ENCODE measurements at regions not wholly inside any gene's neighbourhood (a gene's known extent, or its start where the extent isn't known, plus 50 kb on each side); places are given as distances from the start of the nearest gene placed in this dataset.
A peak's percentile ranks its signal among the peaks of the same experiment; 100 is the strongest.

DNA sequence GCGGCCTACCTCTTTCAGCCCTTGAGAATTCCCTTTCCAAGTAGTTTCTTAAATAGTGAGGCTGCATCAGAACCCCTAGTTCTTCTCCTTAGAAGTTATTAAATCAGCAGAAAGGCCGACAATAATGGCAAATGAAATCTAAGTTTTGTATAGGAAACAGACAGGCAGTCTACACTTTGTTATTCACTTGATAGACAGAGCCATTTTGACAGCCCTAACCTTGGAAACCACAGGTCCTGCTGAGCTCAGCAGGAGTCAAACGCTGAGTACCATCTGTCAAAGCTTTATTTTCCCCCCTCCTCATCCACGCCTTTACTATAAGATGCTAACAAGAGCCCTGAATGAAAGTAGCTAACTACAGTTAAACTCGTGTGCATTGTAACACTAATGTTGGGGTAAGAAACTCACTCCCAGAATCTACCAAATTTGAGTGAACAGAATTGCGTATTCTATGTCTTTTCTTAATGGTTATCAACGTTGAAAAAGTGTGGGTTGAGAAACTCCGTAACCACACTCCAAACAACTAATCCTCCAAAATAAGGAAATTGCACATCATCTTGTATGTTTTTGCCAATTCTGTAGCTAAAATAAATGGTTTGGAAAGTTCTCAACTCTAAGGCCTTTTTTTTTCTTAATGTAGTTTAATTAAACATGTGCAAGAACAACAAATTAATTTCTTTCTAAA lies 90.6 kb upstream of the EFEMP1 start:
- 53 to 70% methylated on average over 8 of the region's 8 CpGs for WGBS, 2 donors
- TF ChIP-seq, protein P1, sequence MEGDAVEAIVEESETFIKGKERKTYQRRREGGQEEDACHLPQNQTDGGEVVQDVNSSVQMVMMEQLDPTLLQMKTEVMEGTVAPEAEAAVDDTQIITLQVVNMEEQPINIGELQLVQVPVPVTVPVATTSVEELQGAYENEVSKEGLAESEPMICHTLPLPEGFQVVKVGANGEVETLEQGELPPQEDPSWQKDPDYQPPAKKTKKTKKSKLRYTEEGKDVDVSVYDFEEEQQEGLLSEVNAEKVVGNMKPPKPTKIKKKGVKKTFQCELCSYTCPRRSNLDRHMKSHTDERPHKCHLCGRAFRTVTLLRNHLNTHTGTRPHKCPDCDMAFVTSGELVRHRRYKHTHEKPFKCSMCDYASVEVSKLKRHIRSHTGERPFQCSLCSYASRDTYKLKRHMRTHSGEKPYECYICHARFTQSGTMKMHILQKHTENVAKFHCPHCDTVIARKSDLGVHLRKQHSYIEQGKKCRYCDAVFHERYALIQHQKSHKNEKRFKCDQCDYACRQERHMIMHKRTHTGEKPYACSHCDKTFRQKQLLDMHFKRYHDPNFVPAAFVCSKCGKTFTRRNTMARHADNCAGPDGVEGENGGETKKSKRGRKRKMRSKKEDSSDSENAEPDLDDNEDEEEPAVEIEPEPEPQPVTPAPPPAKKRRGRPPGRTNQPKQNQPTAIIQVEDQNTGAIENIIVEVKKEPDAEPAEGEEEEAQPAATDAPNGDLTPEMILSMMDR (IDR thresholded peaks at IDR 0.05; ENCODE audit: control extremely low read depth, extremely low read depth): no peak
- no peak overlapping the region for H3K4me3 ChIP-seq
- no peak overlapping the region for H3K27ac ChIP-seq (ENCODE audit: low read depth in 1 of 2, low read length in 1 of 2)
- H3K9me3 ChIP-seq (ENCODE audit: control insufficient read depth in 4 of 4, insufficient read depth in 3 of 4, low read length in 3 of 4): no peaks in the 10 kb centered on the region
- no peaks in the 10 kb centered on the region for H3K36me3 ChIP-seq (ENCODE audit: control insufficient read depth in 4 of 4, insufficient read depth in 4 of 4, low read length in 4 of 4)
- ATAC-seq (ENCODE audit: insufficient read depth, low FRiP score) (no peak), DNase-seq (peak in 1 of 3 donors; percentile 52)
- H3K27me3 ChIP-seq (ENCODE audit: control insufficient read depth in 3 of 3, insufficient read depth in 3 of 3, low read length in 2 of 3): no peaks in the 10 kb centered on the region
- H3K9ac ChIP-seq (ENCODE audit: insufficient read depth in 1 of 2, low read length in 2 of 2): no peak overlapping the region
- peaks cover 0 to 16% (median under 1%) of the 10 kb centered on the region in 5 donors for H3K4me1 ChIP-seq (ENCODE audit: control insufficient read depth in 5 of 5, insufficient read depth in 5 of 5, low read length in 5 of 5)

DNA sequence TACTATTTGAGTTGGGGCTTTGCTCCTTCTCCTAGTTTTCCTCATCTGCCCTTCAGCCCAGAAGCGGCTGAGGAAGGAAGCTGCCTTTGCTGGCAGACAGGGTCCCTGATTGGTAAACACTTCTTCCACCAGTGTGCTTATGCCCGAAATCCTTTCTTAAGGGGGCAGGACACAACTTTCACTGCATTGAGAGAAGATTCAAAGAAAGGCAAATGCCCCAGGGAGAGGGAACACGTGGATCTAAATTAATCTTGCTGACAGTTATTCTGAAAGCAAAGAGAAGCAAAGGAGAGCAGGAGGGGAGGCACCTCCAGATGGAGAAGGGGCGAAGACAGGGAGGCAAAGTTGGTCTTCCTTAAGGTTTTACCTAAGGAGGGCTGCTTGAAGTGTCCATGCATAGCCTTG lies 92.1 kb upstream of the EFEMP1 start:
- TF ChIP-seq, protein P1 (IDR thresholded peaks at IDR 0.05; ENCODE audit: control extremely low read depth, extremely low read depth): no peak
- ATAC-seq (ENCODE audit: insufficient read depth, low FRiP score): no peak
- Histone ChIP-seq H3K27me3 (ENCODE audit: control insufficient read depth in 3 of 3, insufficient read depth in 3 of 3, low read length in 2 of 3) (no peaks in the 10 kb centered on the region), H3K4me1 (ENCODE audit: control insufficient read depth in 5 of 5, insufficient read depth in 5 of 5, low read length in 5 of 5) (peaks cover 0 to 8% (median 0%) of the 10 kb centered on the region in 5 donors), H3K9me3 (ENCODE audit: control insufficient read depth in 4 of 4, insufficient read depth in 3 of 4, low read length in 3 of 4) (no peaks in the 10 kb centered on the region), H3K4me3 (no peak overlapping the region), H3K27ac (ENCODE audit: low read depth in 1 of 2, low read length in 1 of 2) (no peak overlapping the region), H3K36me3 (ENCODE audit: control insufficient read depth in 4 of 4, insufficient read depth in 4 of 4, low read length in 4 of 4) (no peaks in the 10 kb centered on the region), H3K9ac (ENCODE audit: insufficient read depth in 1 of 2, low read length in 2 of 2) (no peak overlapping the region)
- DNase-seq: no peak
- 33 to 42% methylated on average over 4 of the region's 4 CpGs for WGBS, 2 donors

DNA sequence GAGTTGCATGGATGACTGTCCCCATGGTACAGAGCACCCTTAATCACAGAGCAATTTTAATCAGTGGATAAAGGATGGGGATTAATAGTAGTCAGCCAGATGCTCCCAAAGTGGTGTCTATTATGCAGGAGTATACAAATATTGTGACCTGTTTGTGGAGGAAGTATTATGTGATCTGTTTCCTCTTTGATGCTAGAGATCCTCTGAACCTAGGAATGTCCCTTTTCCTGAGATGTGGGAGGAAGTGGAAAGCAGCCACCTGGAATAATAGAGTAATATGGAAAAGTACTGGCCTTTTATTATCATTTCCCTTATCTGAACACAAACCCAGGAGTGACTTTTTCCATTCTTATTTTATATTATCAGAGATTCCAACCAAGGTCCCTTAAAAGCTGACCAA lies 94.2 kb upstream of the EFEMP1 start:
- no peak overlapping the region for H3K9ac ChIP-seq (ENCODE audit: insufficient read depth in 1 of 2, low read length in 2 of 2)
- H3K4me3 ChIP-seq: no peak overlapping the region
- ATAC-seq (ENCODE audit: insufficient read depth, low FRiP score): no peak
- DNase-seq: no peak
- TF ChIP-seq, protein P1 (IDR thresholded peaks at IDR 0.05; ENCODE audit: control extremely low read depth, extremely low read depth): no peak
- no peaks in the 10 kb centered on the region for H3K36me3 ChIP-seq (ENCODE audit: control insufficient read depth in 4 of 4, insufficient read depth in 4 of 4, low read length in 4 of 4)
- no peaks in the 10 kb centered on the region for H3K9me3 ChIP-seq (ENCODE audit: control insufficient read depth in 4 of 4, insufficient read depth in 3 of 4, low read length in 3 of 4)
- H3K27ac ChIP-seq (ENCODE audit: low read depth in 1 of 2, low read length in 1 of 2): no peak overlapping the region
- no peaks in the 10 kb centered on the region for H3K27me3 ChIP-seq (ENCODE audit: control insufficient read depth in 3 of 3, insufficient read depth in 3 of 3, low read length in 2 of 3)
- H3K4me1 ChIP-seq (ENCODE audit: control insufficient read depth in 5 of 5, insufficient read depth in 5 of 5, low read length in 5 of 5): peaks cover 0 to 8% (median 0%) of the 10 kb centered on the region in 5 donors

DNA sequence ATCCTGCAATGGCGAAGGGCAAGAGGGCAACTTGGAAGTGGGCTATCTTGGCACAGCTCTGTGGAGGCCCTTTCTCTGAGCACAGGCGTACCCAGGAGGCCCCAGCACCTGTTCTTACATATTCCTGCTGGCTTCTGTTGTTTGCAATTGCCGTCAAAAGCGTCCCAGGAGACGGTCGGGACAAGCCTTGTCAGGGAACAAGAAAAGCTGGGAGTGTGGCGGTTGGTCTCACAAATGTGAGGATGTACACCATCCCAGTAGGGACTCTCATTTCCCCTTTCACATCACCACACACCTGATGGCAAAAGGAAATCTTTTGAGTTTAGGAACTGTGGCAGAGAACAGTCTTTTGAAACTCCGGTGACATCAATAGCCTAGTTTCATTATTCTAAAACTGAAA lies 94.7 kb upstream of the EFEMP1 start:
- no peak overlapping the region for H3K9ac ChIP-seq (ENCODE audit: insufficient read depth in 1 of 2, low read length in 2 of 2)
- ATAC-seq (ENCODE audit: insufficient read depth, low FRiP score) (no peak), DNase-seq (no peak)
- H3K27ac ChIP-seq (ENCODE audit: low read depth in 1 of 2, low read length in 1 of 2): no peak overlapping the region
- no peaks in the 10 kb centered on the region for H3K27me3 ChIP-seq (ENCODE audit: control insufficient read depth in 3 of 3, insufficient read depth in 3 of 3, low read length in 2 of 3)
- WGBS, 2 donors: 88 to 90% methylated on average over 8 of the region's 8 CpGs
- TF ChIP-seq, protein P1 (IDR thresholded peaks at IDR 0.05; ENCODE audit: control extremely low read depth, extremely low read depth): no peak
- peaks cover 0 to 8% (median 0%) of the 10 kb centered on the region in 5 donors for H3K4me1 ChIP-seq (ENCODE audit: control insufficient read depth in 5 of 5, insufficient read depth in 5 of 5, low read length in 5 of 5)
- no peaks in the 10 kb centered on the region for H3K36me3 ChIP-seq (ENCODE audit: control insufficient read depth in 4 of 4, insufficient read depth in 4 of 4, low read length in 4 of 4)
- no peaks in the 10 kb centered on the region for H3K9me3 ChIP-seq (ENCODE audit: control insufficient read depth in 4 of 4, insufficient read depth in 3 of 4, low read length in 3 of 4)
- no peak overlapping the region for H3K4me3 ChIP-seq

Data from lung (tissue), 11 donors.